NT2/D1 (cell line): ENCODE measurements at regions not wholly inside any gene's neighbourhood (a gene's known extent, or its start where the extent isn't known, plus 50 kb on each side); places are given as distances from the start of the nearest gene placed in this dataset.

Source experiments
- SUZ12 ChIP-seq: IDR thresholded peaks from 2 replicates; pipeline ENCODE4 v1.6.1; 2011; ENCODE audit not compliant: insufficient read length, insufficient read depth; ENCODE audit errors: extremely low read depth
- YY1 ChIP-seq: IDR thresholded peaks from 2 replicates; pipeline ENCODE4 v1.6.1; 2011; ENCODE audit not compliant: insufficient read length, insufficient read depth
- ZNF274 ChIP-seq: IDR thresholded peaks from 2 replicates; pipeline ENCODE4 v1.6.1; 2011; ENCODE audit warnings: mild to moderate bottlenecking, low read depth, low read length

DNA sequence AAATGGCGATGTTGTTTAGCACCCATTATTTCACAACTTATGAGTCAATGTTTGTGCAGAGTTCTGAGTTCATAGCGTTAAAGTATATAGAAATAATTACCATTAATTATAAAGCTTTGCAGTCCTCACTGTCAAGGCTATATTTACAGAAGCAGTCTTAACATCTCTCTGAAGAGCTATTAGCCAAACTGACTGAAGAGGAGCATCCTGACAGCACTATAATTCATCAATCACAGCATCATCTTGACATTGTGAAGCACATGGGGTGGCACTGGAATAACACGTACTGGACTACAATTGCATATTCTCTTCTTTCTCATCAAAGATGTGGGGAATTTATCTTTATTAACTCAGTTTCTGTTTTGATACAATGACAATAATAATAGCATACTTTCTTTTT is 260.6 kb upstream of the MME start:
- TF ChIP-seq YY1 (no peak), ZNF274 (no peak), SUZ12 (no peak)
